ENCODE measurements at regions not wholly inside any gene's neighbourhood (a gene's known extent, or its start where the extent isn't known, plus 50 kb on each side); places are given as distances from the start of the nearest gene placed in this dataset.

DNA sequence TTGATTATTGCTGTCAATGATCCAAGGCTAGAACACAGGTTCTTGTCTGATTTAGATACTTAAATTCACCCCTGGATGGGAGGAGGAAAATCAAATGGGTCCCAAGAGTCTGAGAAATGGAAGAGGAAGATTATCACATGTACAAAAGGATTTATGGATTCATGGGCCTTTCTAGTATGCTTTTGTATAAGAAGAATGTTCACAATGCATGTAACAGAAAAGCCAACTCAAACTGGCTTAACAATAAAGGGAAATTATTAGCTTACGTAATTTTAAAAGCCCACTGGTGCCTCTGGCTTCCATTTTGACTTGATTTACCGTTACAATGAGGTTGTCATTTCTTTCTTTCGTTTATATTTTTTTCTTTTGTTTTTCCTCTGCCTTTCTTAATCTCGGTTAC, 782.5 kb upstream of the GRM7 start:
- TF ChIP-seq POLR2A (IDR thresholded peaks at IDR 0.05): no peak
- TF ChIP-seq, protein P1, sequence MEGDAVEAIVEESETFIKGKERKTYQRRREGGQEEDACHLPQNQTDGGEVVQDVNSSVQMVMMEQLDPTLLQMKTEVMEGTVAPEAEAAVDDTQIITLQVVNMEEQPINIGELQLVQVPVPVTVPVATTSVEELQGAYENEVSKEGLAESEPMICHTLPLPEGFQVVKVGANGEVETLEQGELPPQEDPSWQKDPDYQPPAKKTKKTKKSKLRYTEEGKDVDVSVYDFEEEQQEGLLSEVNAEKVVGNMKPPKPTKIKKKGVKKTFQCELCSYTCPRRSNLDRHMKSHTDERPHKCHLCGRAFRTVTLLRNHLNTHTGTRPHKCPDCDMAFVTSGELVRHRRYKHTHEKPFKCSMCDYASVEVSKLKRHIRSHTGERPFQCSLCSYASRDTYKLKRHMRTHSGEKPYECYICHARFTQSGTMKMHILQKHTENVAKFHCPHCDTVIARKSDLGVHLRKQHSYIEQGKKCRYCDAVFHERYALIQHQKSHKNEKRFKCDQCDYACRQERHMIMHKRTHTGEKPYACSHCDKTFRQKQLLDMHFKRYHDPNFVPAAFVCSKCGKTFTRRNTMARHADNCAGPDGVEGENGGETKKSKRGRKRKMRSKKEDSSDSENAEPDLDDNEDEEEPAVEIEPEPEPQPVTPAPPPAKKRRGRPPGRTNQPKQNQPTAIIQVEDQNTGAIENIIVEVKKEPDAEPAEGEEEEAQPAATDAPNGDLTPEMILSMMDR (IDR thresholded peaks at IDR 0.05): no peak
